ENCODE measurements at regions not wholly inside any gene's neighbourhood (a gene's known extent, or its start where the extent isn't known, plus 50 kb on each side); places are given as distances from the start of the nearest gene placed in this dataset.

DNA sequence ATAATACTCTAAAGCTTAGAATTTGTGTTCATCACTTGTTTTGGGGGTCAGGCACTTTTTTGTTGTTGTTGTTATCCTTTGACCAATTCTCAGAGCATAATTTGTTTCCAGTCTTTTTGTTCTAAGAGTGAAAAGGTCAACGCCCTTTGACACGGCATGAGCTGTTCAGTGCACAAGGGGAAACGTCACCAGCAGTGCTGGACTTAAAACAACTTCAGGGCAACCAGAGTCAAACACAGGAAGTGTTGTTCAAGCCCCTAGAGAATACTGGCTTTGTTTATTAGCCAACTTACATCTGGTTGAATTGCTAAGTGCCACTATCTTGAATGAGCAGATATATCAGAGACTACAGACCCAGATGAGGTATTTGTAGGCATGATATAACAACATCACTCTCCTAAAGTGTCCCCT is 368.9 kb downstream of the TMEM161B start:
- Histone ChIP-seq H3K9me3 (ENCODE audit: control extremely low read depth in 1 of 5, control insufficient read depth in 4 of 5, insufficient read depth in 2 of 5, low read depth in 1 of 5, low read length in 4 of 5) (no peaks in the 10 kb centered on the region), H3K27ac (ENCODE audit: insufficient read depth in 1 of 2, low read depth in 1 of 2, low read length in 2 of 2, poor library complexity in 1 of 2, severe bottlenecking in 2 of 2) (no peak overlapping the region), H3K36me3 (ENCODE audit: control insufficient read depth in 4 of 4, insufficient read depth in 4 of 4, low read length in 3 of 4) (no peaks in the 10 kb centered on the region), H3K27me3 (replicated peaks in 2 of 5; ENCODE audit: control insufficient read depth in 4 of 5, insufficient read depth in 5 of 5, low read length in 4 of 5) (no peaks in the 10 kb centered on the region), H3K4me3 (ENCODE audit: control insufficient read depth in 1 of 7, extremely low read depth in 1 of 7, insufficient read depth in 4 of 7, low read depth in 2 of 7, low read length in 6 of 7) (no peak overlapping the region), H3K4me1 (ENCODE audit: control extremely low read depth in 1 of 4, control insufficient read depth in 4 of 4, insufficient read depth in 4 of 4, low read length in 3 of 4) (no peaks in the 10 kb centered on the region)
- POLR2A ChIA-PET, result no interaction called here
- 38% methylated on average over 3 of the region's 3 CpGs for WGBS (ENCODE audit: insufficient coverage)
- no peak for DNase-seq
- CTCF ChIA-PET, result no interaction called here

DNA sequence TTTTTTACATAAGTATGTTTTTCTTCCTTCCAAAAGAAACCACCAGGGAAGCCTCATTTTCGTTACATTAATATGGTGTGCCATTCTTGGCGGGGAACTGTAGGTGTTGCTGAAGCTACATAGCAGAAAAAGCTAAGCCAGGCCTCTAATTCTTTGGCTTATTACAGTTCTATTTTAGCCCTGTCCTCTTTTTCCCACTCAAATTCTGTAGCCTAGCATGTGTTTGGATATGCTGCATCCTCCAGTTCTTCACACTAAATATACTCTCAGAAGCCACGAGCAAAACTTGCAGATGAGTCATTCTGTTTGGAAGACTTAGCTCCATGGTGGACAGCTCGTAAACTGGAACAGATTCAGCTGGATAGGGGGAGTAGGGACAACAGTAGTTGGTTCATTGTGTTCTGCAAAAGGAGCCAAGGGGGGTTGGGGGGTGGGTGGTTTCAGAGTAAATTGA is 369.4 kb downstream of the TMEM161B start:
- ChIA-PET POLR2A (no interaction called here), CTCF (no interaction called here)
- Histone ChIP-seq H3K27me3 (replicated peaks in 2 of 5; ENCODE audit: control insufficient read depth in 4 of 5, insufficient read depth in 5 of 5, low read length in 4 of 5) (no peaks in the 10 kb centered on the region), H3K4me3 (ENCODE audit: control insufficient read depth in 1 of 7, extremely low read depth in 1 of 7, insufficient read depth in 4 of 7, low read depth in 2 of 7, low read length in 6 of 7) (no peak overlapping the region), H3K4me1 (ENCODE audit: control extremely low read depth in 1 of 4, control insufficient read depth in 4 of 4, insufficient read depth in 4 of 4, low read length in 3 of 4) (no peaks in the 10 kb centered on the region), H3K36me3 (ENCODE audit: control insufficient read depth in 4 of 4, insufficient read depth in 4 of 4, low read length in 3 of 4) (no peaks in the 10 kb centered on the region), H3K9me3 (ENCODE audit: control extremely low read depth in 1 of 5, control insufficient read depth in 4 of 5, insufficient read depth in 2 of 5, low read depth in 1 of 5, low read length in 4 of 5) (no peaks in the 10 kb centered on the region), H3K27ac (ENCODE audit: insufficient read depth in 1 of 2, low read depth in 1 of 2, low read length in 2 of 2, poor library complexity in 1 of 2, severe bottlenecking in 2 of 2) (no peak overlapping the region)
- WGBS (ENCODE audit: insufficient coverage), result 86% methylated on average over 2 of the region's 4 CpGs
- DNase-seq, result no peak

DNA sequence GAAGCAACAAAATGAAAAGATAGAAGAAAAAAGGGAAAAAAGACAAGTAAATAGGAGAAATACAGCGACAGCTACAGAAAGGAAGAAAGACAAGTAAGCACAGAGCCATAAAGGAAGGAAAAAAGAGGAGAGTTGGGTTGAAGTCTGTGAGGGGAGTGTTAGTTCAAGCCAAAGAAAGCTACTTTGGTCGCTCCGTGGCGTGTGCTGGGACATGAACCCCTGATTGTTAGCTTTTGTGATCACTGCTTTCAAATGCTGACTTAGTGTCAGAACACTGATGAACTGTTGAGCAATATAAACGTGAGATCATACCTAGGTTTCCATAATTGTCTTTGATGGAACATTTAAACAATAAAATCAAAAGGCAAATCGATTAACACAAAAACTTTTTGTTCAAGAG is 370.1 kb downstream of the TMEM161B start:
- Histone ChIP-seq H3K27ac (ENCODE audit: insufficient read depth in 1 of 2, low read depth in 1 of 2, low read length in 2 of 2, poor library complexity in 1 of 2, severe bottlenecking in 2 of 2) (no peak overlapping the region), H3K36me3 (ENCODE audit: control insufficient read depth in 4 of 4, insufficient read depth in 4 of 4, low read length in 3 of 4) (no peaks in the 10 kb centered on the region), H3K27me3 (replicated peaks in 2 of 5; ENCODE audit: control insufficient read depth in 4 of 5, insufficient read depth in 5 of 5, low read length in 4 of 5) (no peaks in the 10 kb centered on the region), H3K4me3 (ENCODE audit: control insufficient read depth in 1 of 7, extremely low read depth in 1 of 7, insufficient read depth in 4 of 7, low read depth in 2 of 7, low read length in 6 of 7) (no peak overlapping the region), H3K9me3 (ENCODE audit: control extremely low read depth in 1 of 5, control insufficient read depth in 4 of 5, insufficient read depth in 2 of 5, low read depth in 1 of 5, low read length in 4 of 5) (no peaks in the 10 kb centered on the region), H3K4me1 (ENCODE audit: control extremely low read depth in 1 of 4, control insufficient read depth in 4 of 4, insufficient read depth in 4 of 4, low read length in 3 of 4) (no peaks in the 10 kb centered on the region)
- no peak for DNase-seq
- ChIA-PET CTCF (no interaction called here), POLR2A (no interaction called here)
- WGBS (ENCODE audit: insufficient coverage), result 87% methylated on average over 5 of the region's 6 CpGs

DNA sequence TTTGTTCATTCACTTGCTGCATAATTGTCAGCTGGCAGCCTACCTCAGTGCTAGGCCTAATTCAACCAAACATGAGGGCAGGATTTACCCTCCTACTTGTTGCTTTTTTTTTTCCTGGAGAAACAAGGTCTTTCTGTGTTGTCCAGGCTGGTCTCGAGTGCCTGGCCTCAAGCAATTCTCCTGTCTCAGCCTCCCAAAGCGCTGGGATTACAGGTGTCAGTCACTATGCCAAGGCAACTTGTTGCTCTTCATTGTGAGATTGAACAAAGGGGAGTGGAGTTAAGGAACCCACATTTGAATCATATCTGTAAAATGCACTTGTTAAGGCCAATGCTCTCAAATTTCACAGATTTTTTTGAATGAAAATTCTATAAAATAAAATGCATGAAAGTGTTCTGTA is 380.5 kb downstream of the TMEM161B start:
- Histone ChIP-seq H3K27ac (ENCODE audit: insufficient read depth in 1 of 2, low read depth in 1 of 2, low read length in 2 of 2, poor library complexity in 1 of 2, severe bottlenecking in 2 of 2) (no peak overlapping the region), H3K36me3 (ENCODE audit: control insufficient read depth in 4 of 4, insufficient read depth in 4 of 4, low read length in 3 of 4) (no peaks in the 10 kb centered on the region), H3K27me3 (replicated peaks in 2 of 5; ENCODE audit: control insufficient read depth in 4 of 5, insufficient read depth in 5 of 5, low read length in 4 of 5) (no peaks in the 10 kb centered on the region), H3K4me3 (ENCODE audit: control insufficient read depth in 1 of 7, extremely low read depth in 1 of 7, insufficient read depth in 4 of 7, low read depth in 2 of 7, low read length in 6 of 7) (no peak overlapping the region), H3K9me3 (ENCODE audit: control extremely low read depth in 1 of 5, control insufficient read depth in 4 of 5, insufficient read depth in 2 of 5, low read depth in 1 of 5, low read length in 4 of 5) (no peaks in the 10 kb centered on the region), H3K4me1 (ENCODE audit: control extremely low read depth in 1 of 4, control insufficient read depth in 4 of 4, insufficient read depth in 4 of 4, low read length in 3 of 4) (no peaks in the 10 kb centered on the region)
- DNase-seq, result no peak
- ChIA-PET POLR2A (no interaction called here), CTCF (no interaction called here)
- WGBS (ENCODE audit: insufficient coverage), result 88% methylated on average over 2 of the region's 2 CpGs

DNA sequence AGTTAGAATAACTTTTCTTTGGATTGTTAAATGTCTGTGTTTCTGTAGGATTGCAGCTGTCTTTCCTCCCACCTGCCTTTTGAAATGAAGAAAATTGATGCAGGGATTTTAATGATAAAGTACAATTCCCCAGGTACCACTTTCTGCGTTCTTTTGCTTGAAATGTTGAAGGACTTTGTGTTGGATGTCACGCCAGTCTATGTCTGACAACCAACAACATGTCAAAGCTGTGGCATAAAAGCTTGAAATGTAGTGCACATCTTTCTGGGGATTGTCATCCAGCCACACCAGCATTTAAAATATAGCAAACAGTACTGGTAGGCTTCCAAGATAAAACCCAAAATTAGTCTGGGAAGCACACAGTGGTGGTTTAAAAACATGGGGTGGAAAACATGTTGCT is 381.4 kb downstream of the TMEM161B start:
- no peak overlapping the region for H3K4me3 ChIP-seq (ENCODE audit: control insufficient read depth in 1 of 7, extremely low read depth in 1 of 7, insufficient read depth in 4 of 7, low read depth in 2 of 7, low read length in 6 of 7)
- H3K27me3 ChIP-seq (replicated peaks in 2 of 5; ENCODE audit: control insufficient read depth in 4 of 5, insufficient read depth in 5 of 5, low read length in 4 of 5), result no peaks in the 10 kb centered on the region
- DNase-seq, result no peak
- ChIA-PET CTCF (no interaction called here), POLR2A (no interaction called here)
- no peak overlapping the region for H3K27ac ChIP-seq (ENCODE audit: insufficient read depth in 1 of 2, low read depth in 1 of 2, low read length in 2 of 2, poor library complexity in 1 of 2, severe bottlenecking in 2 of 2)
- H3K9me3 ChIP-seq (ENCODE audit: control extremely low read depth in 1 of 5, control insufficient read depth in 4 of 5, insufficient read depth in 2 of 5, low read depth in 1 of 5, low read length in 4 of 5), result no peaks in the 10 kb centered on the region
- no peaks in the 10 kb centered on the region for H3K36me3 ChIP-seq (ENCODE audit: control insufficient read depth in 4 of 4, insufficient read depth in 4 of 4, low read length in 3 of 4)
- WGBS (ENCODE audit: insufficient coverage), result no CpG with 5 or more reads among the region's 2 CpGs
- no peaks in the 10 kb centered on the region for H3K4me1 ChIP-seq (ENCODE audit: control extremely low read depth in 1 of 4, control insufficient read depth in 4 of 4, insufficient read depth in 4 of 4, low read length in 3 of 4)

DNA sequence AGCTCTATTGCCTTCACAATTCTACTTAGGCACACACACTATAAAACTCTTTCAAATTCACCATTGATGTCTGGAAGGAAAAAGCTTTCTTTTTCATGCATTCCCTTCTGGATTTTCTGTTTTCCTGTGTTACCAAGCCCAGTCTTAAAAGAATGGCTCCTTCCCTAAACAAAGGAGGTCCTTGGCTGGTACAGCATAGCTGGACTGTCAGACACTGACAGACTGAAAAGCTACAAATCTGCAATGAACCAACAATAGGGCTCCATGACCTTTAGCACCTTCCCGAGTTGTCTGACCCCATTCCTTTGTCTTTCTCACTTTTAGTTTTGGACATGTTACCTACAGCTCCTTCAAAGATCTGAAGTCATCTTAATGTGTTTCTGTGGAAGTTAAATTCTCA is 382.5 kb downstream of the TMEM161B start:
- no CpG with 5 or more reads among the region's 1 CpG for WGBS (ENCODE audit: insufficient coverage)
- no peaks in the 10 kb centered on the region for H3K4me1 ChIP-seq (ENCODE audit: control extremely low read depth in 1 of 4, control insufficient read depth in 4 of 4, insufficient read depth in 4 of 4, low read length in 3 of 4)
- no peak for DNase-seq
- H3K9me3 ChIP-seq (ENCODE audit: control extremely low read depth in 1 of 5, control insufficient read depth in 4 of 5, insufficient read depth in 2 of 5, low read depth in 1 of 5, low read length in 4 of 5), result no peaks in the 10 kb centered on the region
- H3K27me3 ChIP-seq (replicated peaks in 2 of 5; ENCODE audit: control insufficient read depth in 4 of 5, insufficient read depth in 5 of 5, low read length in 4 of 5), result no peaks in the 10 kb centered on the region
- H3K4me3 ChIP-seq (ENCODE audit: control insufficient read depth in 1 of 7, extremely low read depth in 1 of 7, insufficient read depth in 4 of 7, low read depth in 2 of 7, low read length in 6 of 7), result no peak overlapping the region
- CTCF ChIA-PET, result no interaction called here
- H3K36me3 ChIP-seq (ENCODE audit: control insufficient read depth in 4 of 4, insufficient read depth in 4 of 4, low read length in 3 of 4), result no peaks in the 10 kb centered on the region
- POLR2A ChIA-PET, result interaction anchor here (0.6 kb wide), 1 partner anchor 8 kb away, joined by 3 read pairs; no protein-coding TSS in a partner anchor
- H3K27ac ChIP-seq (ENCODE audit: insufficient read depth in 1 of 2, low read depth in 1 of 2, low read length in 2 of 2, poor library complexity in 1 of 2, severe bottlenecking in 2 of 2), result no peak overlapping the region

DNA sequence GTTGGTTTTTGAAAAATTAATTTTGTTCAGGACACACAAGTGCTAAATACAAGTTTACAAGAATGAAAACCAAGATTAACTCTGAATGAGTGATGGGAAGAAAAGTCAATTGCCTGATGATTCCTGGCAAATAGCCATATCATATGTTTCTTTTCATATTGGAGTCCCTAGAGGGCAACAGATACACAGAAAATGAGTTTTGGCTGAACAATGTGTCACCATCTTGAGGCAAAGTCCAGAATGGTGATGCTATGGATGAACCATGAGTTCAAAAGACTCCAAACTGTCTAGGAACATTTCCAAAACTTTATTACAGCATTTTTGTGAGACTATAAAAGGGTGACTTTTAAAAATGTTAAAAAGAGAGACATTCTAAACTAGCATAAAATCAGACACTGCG is 382.9 kb downstream of the TMEM161B start:
- H3K4me3 ChIP-seq (ENCODE audit: control insufficient read depth in 1 of 7, extremely low read depth in 1 of 7, insufficient read depth in 4 of 7, low read depth in 2 of 7, low read length in 6 of 7), result no peak overlapping the region
- no peak for DNase-seq
- no peaks in the 10 kb centered on the region for H3K27me3 ChIP-seq (replicated peaks in 2 of 5; ENCODE audit: control insufficient read depth in 4 of 5, insufficient read depth in 5 of 5, low read length in 4 of 5)
- no peaks in the 10 kb centered on the region for H3K9me3 ChIP-seq (ENCODE audit: control extremely low read depth in 1 of 5, control insufficient read depth in 4 of 5, insufficient read depth in 2 of 5, low read depth in 1 of 5, low read length in 4 of 5)
- H3K4me1 ChIP-seq (ENCODE audit: control extremely low read depth in 1 of 4, control insufficient read depth in 4 of 4, insufficient read depth in 4 of 4, low read length in 3 of 4), result no peaks in the 10 kb centered on the region
- POLR2A ChIA-PET, result no interaction called here
- H3K36me3 ChIP-seq (ENCODE audit: control insufficient read depth in 4 of 4, insufficient read depth in 4 of 4, low read length in 3 of 4), result no peaks in the 10 kb centered on the region
- CTCF ChIA-PET, result no interaction called here
- WGBS (ENCODE audit: insufficient coverage), result 88% methylated on average over 1 of the region's 1 CpG
- H3K27ac ChIP-seq (ENCODE audit: insufficient read depth in 1 of 2, low read depth in 1 of 2, low read length in 2 of 2, poor library complexity in 1 of 2, severe bottlenecking in 2 of 2), result no peak overlapping the region

Data from common myeloid progenitor, CD34-positive (primary cell).